Gastrocnemius medialis (tissue), 4 donors: ENCODE measurements at regions not wholly inside any gene's neighbourhood (a gene's known extent, or its start where the extent isn't known, plus 50 kb on each side); places are given as distances from the start of the nearest gene placed in this dataset.

ENCODE experiments used
- CTCF ChIP-seq, 5 experiments: fragments of 450-650 bp in 3 of 5; fragments of 200-600 bp in 2 of 5; sonication (generic) in 2 of 5; IDR thresholded peaks in 4 of 5; conservative IDR thresholded peaks in 1 of 5; 1 replicate in 4 of 5; 2 replicates in 1 of 5; pipeline ENCODE4 v1.5.1; 2016 to 2019; ENCODE audit warnings: antibody characterized with exemption in 5 of 5, mild to moderate bottlenecking in 3 of 5, moderate library complexity in 3 of 5
- POLR2A ChIP-seq, 2 donors: fragments of 450-650 bp; IDR thresholded peaks; one replicate each; pipeline ENCODE4 v1.6.1; 2017; ENCODE audit warnings: antibody characterized with exemption in 2 of 2, mild to moderate bottlenecking in 2 of 2, moderate library complexity in 2 of 2

- TF ChIP-seq CTCF (IDR thresholded peaks at IDR 0.05 in 4 of 5, conservative IDR thresholded peaks at IDR 0.05 in 1 of 5) (no peak), POLR2A (IDR thresholded peaks at IDR 0.05) (no peak)
Measured at GRCh38 chr20:54848262-54848661, 372.9 kb downstream of the DOK5 start.
